Ureter (tissue), 1 donor: ENCODE measurements at regions not wholly inside any gene's neighbourhood (a gene's known extent, or its start where the extent isn't known, plus 50 kb on each side); places are given as distances from the start of the nearest gene placed in this dataset.
"Not testable (repeated sequence)": the region's sequence is repeated elsewhere in the genome, so short reads cannot be mapped to it uniquely, and the experiment has no call there.

ENCODE experiments used
- DNase-seq: peaks from one replicate; pipeline ENCODE4 v3.0.0-alpha.2; 2020; ENCODE audit warnings: low spot score
- donor health status: DM: yes; HTN: yes; CAD: no.

- DNase-seq: no peak
Observed at GRCh38 chr2:173467751-173468150, 113.1 kb downstream of the CDCA7 start.

GRCh38 chr2:173468266-173468793 is 113.7 kb downstream of the CDCA7 start:
- no peak for DNase-seq

GRCh38 chr2:173472112-173472511 is 117.4 kb downstream of the CDCA7 start:
- no peak for DNase-seq

GRCh38 chr2:173483137-173483536 is 128.5 kb downstream of the CDCA7 start:
- no peak for DNase-seq

- no peak for DNase-seq
Observed at GRCh38 chr2:173488861-173489260, 134.2 kb downstream of the CDCA7 start.

- DNase-seq: no peak
Observed at GRCh38 chr2:173491418-173491817, 136.7 kb downstream of the CDCA7 start.

- no peak for DNase-seq
Observed at GRCh38 chr2:173493874-173494273, 139.2 kb downstream of the CDCA7 start.

GRCh38 chr2:173496746-173497145 is 142.1 kb downstream of the CDCA7 start:
- no peak for DNase-seq

GRCh38 chr2:173500953-173501352 is 146.3 kb downstream of the CDCA7 start:
- DNase-seq: no peak

- DNase-seq: no peak
Observed at GRCh38 chr2:173502296-173502695, 147.6 kb downstream of the CDCA7 start.

GRCh38 chr2:173511357-173511756 is 156.7 kb downstream of the CDCA7 start:
- DNase-seq: no peak

GRCh38 chr2:173511942-173512341 is 157.3 kb downstream of the CDCA7 start:
- no peak for DNase-seq

- no peak for DNase-seq
Observed at GRCh38 chr2:173513107-173513727, 158.5 kb downstream of the CDCA7 start.

- no peak for DNase-seq
Observed at GRCh38 chr2:173520918-173521317, 166.2 kb downstream of the CDCA7 start.

GRCh38 chr2:173521450-173522192 is 166.9 kb downstream of the CDCA7 start:
- no peak for DNase-seq

- no peak for DNase-seq
Observed at GRCh38 chr2:173523497-173523896, 168.8 kb downstream of the CDCA7 start.

GRCh38 chr2:173524256-173524955 is 169.7 kb downstream of the CDCA7 start:
- DNase-seq: no peak

GRCh38 chr2:173532732-173533531 is 178.3 kb downstream of the CDCA7 start:
- not testable (repeated sequence) for DNase-seq

- DNase-seq: no peak
Observed at GRCh38 chr2:173537694-173538093, 183.0 kb downstream of the CDCA7 start.

- DNase-seq: no peak
Observed at GRCh38 chr2:173539615-173540014, 184.9 kb downstream of the CDCA7 start.

GRCh38 chr2:173544641-173545363 is 190.1 kb downstream of the CDCA7 start:
- DNase-seq: no peak
